SK-N-SH (cell line): ENCODE measurements at regions not wholly inside any gene's neighbourhood (a gene's known extent, or its start where the extent isn't known, plus 50 kb on each side); places are given as distances from the start of the nearest gene placed in this dataset.

Experiments used
- CTCF ChIA-PET: fragments of 300-600, 350-600 bp; formaldehyde crosslinking; extraction: SDS; loops from one replicate; lab custom pipeline; 2021; lab: Yijun Ruan, JAX
- POLR2A ChIA-PET: fragments of 350-600 bp; sonication (Branson Sonifier 250); formaldehyde crosslinking; extraction: SDS; loops from one replicate; lab custom pipeline; 2020; ENCODE audit warnings: antibody characterized with exemption, inconsistent platforms; lab: Yijun Ruan, JAX
- DNase-seq: peaks from one replicate; pipeline ENCODE4 v3.0.0; 2012
- H2AFZ ChIP-seq: fragments of 200-600 bp; sonication (generic); 2 replicates; pipeline ENCODE4 v1.8.1; 2016; ENCODE audit warnings: antibody characterized with exemption, mild to moderate bottlenecking, low read depth
- H3F3A ChIP-seq: fragments of 200-600 bp; sonication (generic); replicated peaks from 2 replicates; pipeline ENCODE3; 2016; ENCODE audit warnings: antibody characterized with exemption, mild to moderate bottlenecking; ENCODE audit not compliant: insufficient read depth
- H3K27ac ChIP-seq, 2 experiments: fragments of 200-500 bp in 1 of 2; fragments of 200-600 bp in 1 of 2; sonication (Bioruptor generic) in 1 of 2; sonication (generic), shearing (Covaris generic) in 1 of 2; 2 replicates each; pipeline versions ENCODE4 v1.5.1 to v1.6.1; 2014 to 2016; ENCODE audit warnings: low read depth in 2 of 2, inconsistent platforms in 1 of 2, low read length in 1 of 2, mild to moderate bottlenecking in 1 of 2, mixed read lengths in 1 of 2
- H3K27me3 ChIP-seq: fragments of 200-600 bp; sonication (generic), shearing (Covaris generic); 2 replicates; pipeline ENCODE4 v1.6.1; 2016; ENCODE audit warnings: mixed run types; ENCODE audit not compliant: insufficient read depth
- H3K36me3 ChIP-seq, 2 experiments: fragments of 200-500 bp in 1 of 2; fragments of 200-600 bp in 1 of 2; sonication (Bioruptor generic) in 1 of 2; sonication (generic) in 1 of 2; replicated peaks in 1 of 2; 2 replicates each; pipeline versions ENCODE3 to v1.5.1; 2014 to 2016; ENCODE audit warnings: low read length in 1 of 2, mild to moderate bottlenecking in 1 of 2; ENCODE audit not compliant: insufficient read depth in 2 of 2, control insufficient read depth in 1 of 2
- H3K4me1 ChIP-seq, 2 experiments: fragments of 200-500 bp in 1 of 2; fragments of 200-600 bp in 1 of 2; sonication (Bioruptor generic) in 1 of 2; sonication (generic), shearing (Covaris generic) in 1 of 2; 2 replicates each; pipeline versions ENCODE4 v1.5.1 to v1.6.1; 2014 to 2016; ENCODE audit warnings: low read depth in 1 of 2, low read length in 1 of 2, mixed run types in 1 of 2; ENCODE audit not compliant: insufficient read depth in 2 of 2, control insufficient read depth in 1 of 2
- H3K4me2 ChIP-seq: fragments of 200-600 bp; sonication (generic), shearing (Covaris generic); 2 replicates; pipeline ENCODE4 v1.6.1; 2017; ENCODE audit warnings: mixed run types
- H3K4me3 ChIP-seq, 2 experiments: fragments of 200-500 bp in 1 of 2; fragments of 200-600 bp in 1 of 2; sonication (Bioruptor generic) in 1 of 2; sonication (generic), shearing (Covaris generic) in 1 of 2; 2 replicates each; pipeline versions ENCODE4 v1.5.1 to v1.8.1; 2014 to 2016; ENCODE audit warnings: low read depth in 2 of 2, inconsistent platforms in 1 of 2, low read length in 1 of 2, mild to moderate bottlenecking in 1 of 2, mixed read lengths in 1 of 2, moderate library complexity in 1 of 2
- H3K79me2 ChIP-seq: fragments of 200-600 bp; sonication (generic); 2 replicates; pipeline ENCODE4 v1.8.1; 2017; ENCODE audit warnings: mild to moderate bottlenecking; ENCODE audit not compliant: insufficient read depth
- H3K9ac ChIP-seq: fragments of 200-600 bp; sonication (generic); 2 replicates; pipeline ENCODE4 v1.6.1; 2017; ENCODE audit warnings: mixed run types
- H3K9me2 ChIP-seq: fragments of 200-600 bp; sonication (generic); 2 replicates; pipeline ENCODE4 v1.6.1; 2017; ENCODE audit warnings: mixed run types
- H3K9me3 ChIP-seq: fragments of 200-600 bp; sonication (generic); 2 replicates; pipeline ENCODE4 v1.6.1; 2017; ENCODE audit warnings: mixed run types, mild to moderate bottlenecking, moderate library complexity
- H4K20me1 ChIP-seq: fragments of 200-600 bp; sonication (generic); 2 replicates; pipeline ENCODE4 v1.6.1; 2017; ENCODE audit warnings: mild to moderate bottlenecking, mixed run types; ENCODE audit not compliant: insufficient read depth
- CHD2 ChIP-seq: fragments of 150-350 bp; IDR thresholded peaks from 2 replicates; pipeline ENCODE4 v1.6.1; 2018; ENCODE audit warnings: low read length; ENCODE audit not compliant: partially characterized antibody
- ELF1 ChIP-seq: IDR thresholded peaks from 2 replicates; pipeline ENCODE4 v1.4.0; 2012
- EP300 ChIP-seq, 2 experiments: IDR thresholded peaks; 2 replicates each; pipeline versions ENCODE4 v1.4.0 to v1.6.1; 2012; ENCODE audit warnings: borderline replicate concordance in 1 of 2, low read depth in 1 of 2, low read length in 1 of 2
- EZH2phosphoT487 ChIP-seq: fragments of 200-600 bp; sonication (generic); IDR thresholded peaks from 2 replicates; pipeline ENCODE4 v1.6.1; 2017; ENCODE audit warnings: low read depth, mixed run types, mild to moderate bottlenecking, antibody characterized with exemption, moderate library complexity, borderline replicate concordance
- FOSL2 ChIP-seq: IDR thresholded peaks from 2 replicates; pipeline ENCODE4 v1.4.0; 2012; ENCODE audit warnings: low read depth, mild to moderate bottlenecking, moderate library complexity, borderline replicate concordance
- FOXM1 ChIP-seq: IDR thresholded peaks from 2 replicates; pipeline ENCODE4 v1.4.0; 2012; ENCODE audit warnings: low read depth, mild to moderate bottlenecking
- GATA2 ChIP-seq: sonication (generic); formaldehyde crosslinking; IDR thresholded peaks from 2 replicates; pipeline ENCODE4 v1.5.0; 2020; ENCODE audit warnings: mild to moderate bottlenecking, missing genetic modification reagents
- NRF1 ChIP-seq: IDR thresholded peaks from 2 replicates; pipeline ENCODE4 v1.6.1; 2012; ENCODE audit warnings: low read depth, mild to moderate bottlenecking, low read length
- PBX3 ChIP-seq: IDR thresholded peaks from 2 replicates; pipeline ENCODE4; 2012
- RAD21 ChIP-seq: IDR thresholded peaks from 2 replicates; pipeline ENCODE4 v1.6.1; 2012; ENCODE audit warnings: mild to moderate bottlenecking, low read length
- REST ChIP-seq: IDR thresholded peaks from 2 replicates; pipeline ENCODE4 v1.6.1; 2012; ENCODE audit warnings: mild to moderate bottlenecking, low read depth, low read length, moderate library complexity
- RFX5 ChIP-seq: IDR thresholded peaks from 2 replicates; pipeline ENCODE4 v1.6.1; 2012; ENCODE audit warnings: mild to moderate bottlenecking, improper control_type of control experiment, low read length
- RXRA ChIP-seq: IDR thresholded peaks from 2 replicates; pipeline ENCODE4 v1.4.0; 2012; ENCODE audit warnings: low read depth, mild to moderate bottlenecking, borderline replicate concordance
- SMC3 ChIP-seq: IDR thresholded peaks from 2 replicates; pipeline ENCODE4 v1.6.1; 2012; ENCODE audit warnings: low read depth, low read length, improper control_type of control experiment
- TAF1 ChIP-seq: IDR thresholded peaks from 2 replicates; pipeline ENCODE4 v1.6.1; 2012; ENCODE audit warnings: low read depth, mild to moderate bottlenecking, low read length, moderate library complexity, borderline replicate concordance
- TCF12 ChIP-seq: IDR thresholded peaks from 2 replicates; pipeline ENCODE4 v1.4.0; 2012
- YY1 ChIP-seq: IDR thresholded peaks from 2 replicates; pipeline ENCODE4 v1.4.0; 2012; ENCODE audit warnings: low read depth, mild to moderate bottlenecking
- ZBTB33 ChIP-seq: IDR thresholded peaks from 2 replicates; pipeline ENCODE4 v1.4.0; 2012; ENCODE audit warnings: low read depth, borderline replicate concordance
- WGBS: methylation state at CpG from one replicate; pipeline ENCODE4 v1.1.6; 2017; ENCODE audit warnings: low lambda C conversion rate; 5-methylcytosine and 5-hydroxymethylcytosine counted together
- TF ChIP-seq, protein P1 (sequence below): fragments of 200-600 bp; sonication (generic); IDR thresholded peaks from 2 replicates; pipeline ENCODE4 v1.6.1; 2017; ENCODE audit warnings: antibody characterized with exemption, mild to moderate bottlenecking, moderate library complexity

GRCh38 chr7:145293228-145293701 is 457.4 kb upstream of the TPK1 start:
- Histone ChIP-seq H3K9me2 (no peaks in the 10 kb centered on the region), H4K20me1 (no peaks in the 10 kb centered on the region; the same call in 1 of the 2 replicates), H3K4me3 (no peak overlapping the region), H3F3A (no peaks in the 10 kb centered on the region), H3K79me2 (no peaks in the 10 kb centered on the region), H3K4me1 (no peaks in the 10 kb centered on the region), H3K4me2 (no peak overlapping the region), H3K27me3 (no peaks in the 10 kb centered on the region), H2AFZ (no peak overlapping the region), H3K36me3 (no peaks in the 10 kb centered on the region), H3K27ac (no peak overlapping the region), H3K9ac (no peak overlapping the region), H3K9me3 (peaks cover 11% of the 10 kb centered on the region; the same call in 1 of the 2 replicates)
- ChIA-PET CTCF (interaction anchor here (1.6 kb wide), 1 partner anchor 796 kb away, joined by 4 read pairs; no protein-coding TSS in a partner anchor), POLR2A (no interaction called here)
- TF ChIP-seq EZH2phosphoT487 (no peak), FOXM1 (no peak), YY1 (no peak), GATA2 (CRISPR knock-in tag) (no peak), TCF12 (no peak), REST (no peak), ELF1 (no peak), PBX3 (no peak), CHD2 (no peak), SMC3 (no peak), ZBTB33 (no peak), RXRA (no peak), RAD21 (no peak), TAF1 (no peak), EP300 (IDR thresholded peaks at IDR 0.05; ENCODE audit: borderline replicate concordance in 1 of 2, low read depth in 1 of 2, low read length in 1 of 2) (no peak), RFX5 (no peak), FOSL2 (no peak), NRF1 (no peak)
- TF ChIP-seq, protein P1, sequence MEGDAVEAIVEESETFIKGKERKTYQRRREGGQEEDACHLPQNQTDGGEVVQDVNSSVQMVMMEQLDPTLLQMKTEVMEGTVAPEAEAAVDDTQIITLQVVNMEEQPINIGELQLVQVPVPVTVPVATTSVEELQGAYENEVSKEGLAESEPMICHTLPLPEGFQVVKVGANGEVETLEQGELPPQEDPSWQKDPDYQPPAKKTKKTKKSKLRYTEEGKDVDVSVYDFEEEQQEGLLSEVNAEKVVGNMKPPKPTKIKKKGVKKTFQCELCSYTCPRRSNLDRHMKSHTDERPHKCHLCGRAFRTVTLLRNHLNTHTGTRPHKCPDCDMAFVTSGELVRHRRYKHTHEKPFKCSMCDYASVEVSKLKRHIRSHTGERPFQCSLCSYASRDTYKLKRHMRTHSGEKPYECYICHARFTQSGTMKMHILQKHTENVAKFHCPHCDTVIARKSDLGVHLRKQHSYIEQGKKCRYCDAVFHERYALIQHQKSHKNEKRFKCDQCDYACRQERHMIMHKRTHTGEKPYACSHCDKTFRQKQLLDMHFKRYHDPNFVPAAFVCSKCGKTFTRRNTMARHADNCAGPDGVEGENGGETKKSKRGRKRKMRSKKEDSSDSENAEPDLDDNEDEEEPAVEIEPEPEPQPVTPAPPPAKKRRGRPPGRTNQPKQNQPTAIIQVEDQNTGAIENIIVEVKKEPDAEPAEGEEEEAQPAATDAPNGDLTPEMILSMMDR = no peak
- DNase-seq = no peak
- WGBS = 3% methylated on average over 1 of the region's 1 CpG
